ENCODE measurements at regions not wholly inside any gene's neighbourhood (a gene's known extent, or its start where the extent isn't known, plus 50 kb on each side); places are given as distances from the start of the nearest gene placed in this dataset.
A peak's percentile ranks its signal among the peaks of the same experiment; 100 is the strongest.

DNA sequence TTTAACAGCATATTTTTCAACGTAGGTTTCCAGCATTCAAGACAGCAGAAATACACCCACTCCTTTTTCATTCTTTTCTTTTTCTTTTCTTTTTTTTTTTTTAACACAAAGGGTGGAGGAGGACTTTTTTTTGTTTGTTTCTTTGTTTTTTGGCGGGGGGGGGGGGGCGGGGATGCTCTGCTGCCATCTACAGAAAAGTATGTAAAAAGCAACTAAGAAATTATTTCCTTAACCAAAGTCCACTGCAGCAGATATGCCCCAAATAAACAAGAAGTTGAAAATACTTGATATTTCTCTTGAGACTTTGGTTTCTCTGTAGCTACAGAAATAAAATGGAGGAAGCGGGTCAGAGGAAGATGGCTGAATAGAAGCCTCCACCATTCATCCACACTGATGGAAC, 63.2 kb upstream of the PBDC1 start:
- TF ChIP-seq, protein P1, sequence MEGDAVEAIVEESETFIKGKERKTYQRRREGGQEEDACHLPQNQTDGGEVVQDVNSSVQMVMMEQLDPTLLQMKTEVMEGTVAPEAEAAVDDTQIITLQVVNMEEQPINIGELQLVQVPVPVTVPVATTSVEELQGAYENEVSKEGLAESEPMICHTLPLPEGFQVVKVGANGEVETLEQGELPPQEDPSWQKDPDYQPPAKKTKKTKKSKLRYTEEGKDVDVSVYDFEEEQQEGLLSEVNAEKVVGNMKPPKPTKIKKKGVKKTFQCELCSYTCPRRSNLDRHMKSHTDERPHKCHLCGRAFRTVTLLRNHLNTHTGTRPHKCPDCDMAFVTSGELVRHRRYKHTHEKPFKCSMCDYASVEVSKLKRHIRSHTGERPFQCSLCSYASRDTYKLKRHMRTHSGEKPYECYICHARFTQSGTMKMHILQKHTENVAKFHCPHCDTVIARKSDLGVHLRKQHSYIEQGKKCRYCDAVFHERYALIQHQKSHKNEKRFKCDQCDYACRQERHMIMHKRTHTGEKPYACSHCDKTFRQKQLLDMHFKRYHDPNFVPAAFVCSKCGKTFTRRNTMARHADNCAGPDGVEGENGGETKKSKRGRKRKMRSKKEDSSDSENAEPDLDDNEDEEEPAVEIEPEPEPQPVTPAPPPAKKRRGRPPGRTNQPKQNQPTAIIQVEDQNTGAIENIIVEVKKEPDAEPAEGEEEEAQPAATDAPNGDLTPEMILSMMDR (conservative IDR thresholded peaks at IDR 0.05; ENCODE audit: low read depth, low read length): 0 out of 2 replicates have a peak, but pooled peaks have one; percentile 10
- TF ChIP-seq POLR2A (IDR thresholded peaks at IDR 0.05; ENCODE audit: low read depth, low read length) (no peak), CEBPB (IDR thresholded peaks at IDR 0.05; ENCODE audit: low read depth, low read length) (no peak), NFE2L2 (IDR thresholded peaks at IDR 0.05; ENCODE audit: low read depth, low read length) (no peak)

Measured in IMR-90 (cell line).